NCI-H2196 treated with DMSO at 0.1 percent for 48 hours (cell line): ENCODE measurements at regions not wholly inside any gene's neighbourhood (a gene's known extent, or its start where the extent isn't known, plus 50 kb on each side); places are given as distances from the start of the nearest gene placed in this dataset.
"Not testable (repeated sequence)": the region's sequence is repeated elsewhere in the genome, so short reads cannot be mapped to it uniquely, and the experiment has no call there.

ENCODE experiments used
- DNase-seq: peaks from one replicate; lab custom pipeline; 2025; ENCODE audit not compliant: unreplicated experiment; lab: John Stamatoyannopoulos, UW

DNA sequence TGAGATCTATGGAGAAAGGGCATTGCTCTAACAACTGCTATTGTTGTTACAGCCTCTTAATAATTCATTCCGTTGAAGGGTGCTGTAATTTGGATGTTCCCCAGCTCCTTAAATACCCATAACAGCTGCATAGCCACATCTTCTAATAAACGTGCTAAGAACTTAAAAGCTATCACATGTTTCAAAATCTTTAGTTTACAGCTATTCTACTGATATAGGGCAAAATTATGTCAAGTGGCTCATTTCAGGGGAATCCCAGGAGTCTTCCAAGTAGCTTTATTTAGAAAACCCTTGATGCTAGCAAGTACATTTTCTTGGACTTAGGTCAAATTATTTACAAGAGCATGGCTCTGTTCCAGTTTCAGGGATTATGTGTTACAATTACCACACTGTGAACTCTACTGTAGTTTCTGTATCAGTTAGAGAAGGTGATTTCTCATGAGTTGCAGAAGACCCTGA lies 990.4 kb upstream of the ACO1 start:
- peak; percentile 2 for DNase-seq

DNA sequence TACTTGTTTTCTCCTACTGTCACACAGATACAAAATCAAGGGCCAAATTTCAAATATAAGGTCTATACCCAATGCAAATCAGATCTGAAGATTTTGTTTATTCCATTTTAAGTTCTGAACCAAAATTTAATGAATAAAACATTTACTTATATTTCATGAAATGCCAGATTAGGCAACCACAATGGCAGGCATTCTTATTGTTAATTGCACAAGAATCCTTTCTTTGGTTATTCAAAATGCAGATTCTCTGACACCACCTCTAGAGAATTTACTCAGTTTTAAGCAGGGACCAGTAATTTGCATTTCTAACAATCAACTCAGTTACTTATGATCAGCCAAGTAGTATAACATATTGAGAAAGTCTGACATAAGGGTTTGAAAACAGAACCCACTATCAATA lies 972.4 kb upstream of the ACO1 start:
- no peak for DNase-seq

DNA sequence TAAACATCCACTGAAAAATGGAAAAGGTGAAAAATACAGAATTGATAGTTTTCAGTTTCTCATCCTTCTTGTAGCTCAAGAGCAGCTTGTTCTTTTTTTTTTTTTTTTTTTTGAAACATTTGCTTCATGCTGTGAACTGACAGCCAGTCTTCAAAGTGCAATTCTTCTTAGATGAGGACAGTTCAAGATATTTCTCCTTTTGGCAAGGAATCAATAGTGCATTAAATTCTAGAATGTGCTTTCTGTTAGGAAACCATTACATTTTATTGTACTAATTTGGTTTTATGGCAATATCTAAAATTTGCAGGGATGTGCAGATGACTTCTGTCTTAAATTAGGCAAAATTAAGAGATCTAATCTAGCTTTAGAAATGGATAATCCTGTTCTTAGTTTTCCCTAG lies 969.3 kb upstream of the ACO1 start:
- no peak for DNase-seq

DNA sequence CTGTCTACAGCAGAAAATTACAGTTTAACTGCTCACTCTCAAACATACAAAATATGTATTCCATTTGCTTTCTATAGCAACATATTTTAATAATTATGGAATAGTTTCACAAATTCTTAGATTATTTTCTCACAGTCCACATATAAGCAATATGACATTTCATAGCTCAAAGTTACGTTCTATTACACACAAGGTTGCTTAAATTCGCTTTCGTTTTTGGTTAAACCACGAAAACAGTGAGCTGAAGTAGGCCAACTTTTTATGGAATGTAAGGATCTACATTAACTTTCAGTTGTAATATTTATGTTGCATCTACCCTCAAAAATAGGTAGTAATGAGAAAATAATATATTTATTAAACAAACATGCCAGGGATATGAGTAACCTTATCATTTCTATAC lies 966.0 kb upstream of the ACO1 start:
- DNase-seq, result no peak

DNA sequence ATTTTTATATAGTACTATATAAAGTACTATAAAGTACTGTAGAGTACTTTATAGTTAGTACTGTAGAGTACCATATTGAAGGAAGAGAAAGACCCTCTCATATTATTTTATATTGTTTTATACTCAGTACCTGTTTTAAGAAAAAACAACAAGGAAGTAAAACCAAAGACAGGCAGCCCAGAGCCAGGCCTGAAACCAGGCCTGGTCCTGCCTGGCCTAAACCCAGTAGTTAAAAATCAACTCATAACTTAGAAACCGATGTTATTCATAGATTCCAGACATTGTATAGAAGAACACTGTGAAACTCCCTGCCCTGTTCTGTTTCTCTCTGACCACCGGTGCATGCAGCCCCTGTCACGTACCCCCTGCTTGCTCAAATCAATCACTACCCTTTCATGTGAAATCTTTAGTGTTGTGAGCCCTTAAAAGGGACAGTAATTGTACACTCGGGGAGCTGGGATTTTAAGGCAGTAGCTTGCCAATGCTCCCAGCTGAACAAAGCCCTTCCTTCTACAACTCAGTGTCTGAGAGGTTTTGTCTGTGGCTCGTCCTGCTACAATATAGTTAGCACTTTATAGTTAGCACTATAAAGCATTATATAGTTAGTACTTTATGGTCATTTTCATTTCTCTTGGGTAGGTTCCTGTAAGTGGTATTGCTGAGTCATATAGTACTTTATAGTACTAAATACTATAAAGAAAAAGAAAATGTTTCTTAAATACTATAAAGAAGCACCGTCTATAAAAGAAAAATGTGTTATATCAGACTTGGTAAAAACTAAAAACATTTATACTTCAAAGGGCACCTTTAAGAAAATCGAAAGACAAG lies 940.6 kb upstream of the ACO1 start:
- not testable (repeated sequence) for DNase-seq

DNA sequence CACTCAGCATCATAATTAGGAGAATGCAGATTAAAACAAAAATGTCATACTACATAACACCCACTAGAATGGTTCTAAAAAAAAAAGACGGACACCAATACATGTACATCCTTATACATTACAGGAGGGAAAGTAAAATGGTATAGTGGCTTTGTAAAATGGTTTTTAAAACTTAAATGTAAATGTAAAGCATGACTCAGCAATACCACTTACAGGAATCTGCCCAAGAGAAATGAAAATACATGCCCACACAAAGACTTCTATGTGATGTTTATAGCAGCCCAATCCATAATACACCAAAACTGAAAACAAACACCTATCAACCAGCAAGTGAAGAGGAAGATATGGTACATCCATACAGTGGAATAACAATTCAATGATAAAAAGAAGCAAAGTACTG lies 939.1 kb upstream of the ACO1 start:
- no peak for DNase-seq

DNA sequence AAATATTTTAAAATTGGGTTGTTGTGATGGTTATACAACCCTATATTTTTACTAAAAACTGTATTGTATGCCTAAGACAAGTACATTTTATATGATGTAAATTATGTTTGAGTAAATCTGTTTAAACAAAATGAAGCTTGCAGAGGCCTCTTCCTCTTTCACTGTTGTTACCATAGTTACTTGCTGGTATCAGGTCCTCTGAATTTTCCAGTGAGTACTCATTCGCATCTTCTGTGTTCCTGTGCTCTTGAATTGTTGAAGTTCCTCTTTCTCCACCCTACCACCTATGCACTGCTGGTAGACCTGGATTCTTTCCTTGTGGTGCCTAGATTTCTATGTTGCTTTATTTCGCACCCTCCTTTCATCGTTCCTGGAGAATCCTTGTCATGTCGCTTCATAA lies 938.5 kb upstream of the ACO1 start:
- DNase-seq, result no peak

DNA sequence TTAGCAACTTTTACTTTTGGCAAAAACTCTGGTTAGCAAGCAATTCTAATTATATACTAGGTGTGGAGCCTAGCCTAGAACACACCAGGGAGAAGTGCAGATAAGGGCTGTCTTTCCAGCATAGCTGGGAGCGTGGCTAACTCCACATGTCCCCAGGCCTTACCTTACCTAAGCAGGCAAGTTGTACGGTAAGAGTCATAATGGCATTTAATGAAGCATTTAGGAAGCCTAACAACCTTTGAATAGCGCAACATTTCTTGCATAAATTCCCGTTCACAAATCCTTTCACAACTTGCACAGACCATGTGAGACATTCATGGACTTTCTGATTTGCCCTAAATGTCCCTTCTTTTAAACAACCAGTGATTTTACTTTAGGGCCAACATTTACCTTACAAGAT lies 917.4 kb upstream of the ACO1 start:
- DNase-seq, result no peak

DNA sequence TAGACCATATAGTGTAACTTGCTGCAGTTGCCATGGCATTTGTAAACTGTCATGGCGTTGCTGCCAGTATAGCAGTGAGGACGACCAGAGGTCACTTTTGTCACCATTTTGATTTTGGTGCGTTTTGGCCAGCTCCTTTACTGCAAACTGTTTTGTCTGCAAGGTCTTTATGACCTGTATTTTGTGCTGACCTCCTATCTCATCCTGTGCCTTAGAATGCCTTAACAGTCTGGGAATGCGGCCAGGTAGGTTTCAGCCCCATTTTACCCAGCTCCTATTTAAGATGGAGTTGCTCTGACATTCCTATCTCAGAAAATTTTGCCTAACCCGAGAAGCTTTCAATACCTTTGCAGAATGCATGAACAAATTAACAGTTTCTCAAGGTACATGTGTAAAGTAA lies 914.4 kb upstream of the ACO1 start:
- DNase-seq, result no peak

DNA sequence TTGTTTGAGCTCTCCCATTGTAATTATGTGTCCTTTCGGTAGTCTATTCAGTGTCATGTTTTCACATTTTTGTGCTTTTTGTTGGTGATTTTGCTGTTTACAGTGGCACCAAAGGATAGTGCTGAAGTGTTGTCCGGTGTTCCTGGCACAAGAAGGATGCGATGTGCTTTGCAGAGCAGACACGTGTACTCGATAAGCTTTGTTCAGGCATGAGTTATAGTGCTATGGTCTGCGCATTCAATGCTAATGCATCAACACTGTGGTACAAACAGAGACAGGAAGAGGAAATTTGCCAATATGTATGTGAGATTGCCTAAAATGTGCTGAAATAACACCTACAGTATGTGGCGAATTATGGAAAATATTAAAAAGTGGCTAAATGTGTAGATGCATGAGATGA lies 913.4 kb upstream of the ACO1 start:
- no peak for DNase-seq

DNA sequence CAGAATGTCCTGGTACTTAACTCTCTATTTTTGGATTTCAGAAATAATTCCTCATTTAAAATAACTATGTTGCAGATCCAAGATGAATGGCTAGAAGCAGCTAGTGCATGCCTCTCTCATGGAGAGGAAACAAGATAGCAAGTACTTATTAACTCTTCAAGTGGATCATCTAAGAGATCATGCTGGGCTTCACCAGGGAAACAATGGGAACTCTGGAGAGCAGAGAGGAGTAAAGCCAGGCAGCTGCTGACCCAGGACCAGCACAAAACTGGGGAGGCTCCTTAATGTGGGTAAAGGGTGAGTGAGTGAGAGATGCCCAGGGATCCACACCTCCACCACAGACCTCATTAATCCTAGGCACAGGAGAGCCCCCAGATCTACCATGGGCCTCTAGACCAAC lies 897.8 kb upstream of the ACO1 start:
- DNase-seq, result no peak

DNA sequence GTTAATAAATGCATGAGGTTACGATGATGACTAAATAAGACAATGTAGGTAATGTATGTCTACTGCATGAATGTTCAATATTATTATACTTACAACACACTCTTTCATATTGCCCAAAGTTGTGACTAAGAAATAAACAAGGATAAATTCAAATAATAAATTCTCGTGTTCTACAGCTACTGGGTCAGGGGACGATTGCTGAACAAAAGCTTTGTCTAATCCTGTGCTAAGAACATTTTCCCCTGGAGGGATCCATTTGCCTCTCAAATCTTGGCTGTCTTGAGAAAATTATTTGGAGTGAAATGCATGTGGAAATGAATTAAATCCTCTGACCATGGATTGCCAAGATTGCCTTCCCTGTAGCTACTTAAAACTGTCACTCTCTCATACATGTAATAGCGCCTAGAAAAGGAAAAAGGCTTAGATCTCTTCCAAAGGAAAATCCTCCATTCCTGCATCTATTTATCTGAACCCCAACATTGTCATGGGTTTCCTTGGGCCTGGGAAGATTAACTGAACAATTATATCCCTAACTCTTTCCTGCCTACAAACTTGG lies 893.8 kb upstream of the ACO1 start:
- no peak for DNase-seq

DNA sequence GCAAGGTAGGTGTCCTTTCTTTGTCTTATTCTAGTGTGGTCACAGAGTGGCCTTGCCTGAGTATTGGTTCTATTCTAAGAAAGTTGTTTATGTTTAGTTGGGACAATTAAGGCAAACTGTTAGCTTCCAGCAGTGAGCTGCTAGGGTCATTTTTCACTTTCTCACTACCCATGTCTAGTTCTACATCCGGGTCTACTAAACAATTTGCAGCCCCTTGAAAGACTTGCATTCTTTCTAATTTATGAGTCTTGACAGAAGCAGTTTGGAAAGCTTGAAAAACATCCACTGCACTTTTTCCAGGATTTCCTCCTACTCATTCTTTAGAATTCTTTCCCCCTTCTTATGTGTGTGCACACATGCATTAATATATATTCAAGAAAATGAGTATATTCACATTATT lies 892.2 kb upstream of the ACO1 start:
- no peak for DNase-seq

DNA sequence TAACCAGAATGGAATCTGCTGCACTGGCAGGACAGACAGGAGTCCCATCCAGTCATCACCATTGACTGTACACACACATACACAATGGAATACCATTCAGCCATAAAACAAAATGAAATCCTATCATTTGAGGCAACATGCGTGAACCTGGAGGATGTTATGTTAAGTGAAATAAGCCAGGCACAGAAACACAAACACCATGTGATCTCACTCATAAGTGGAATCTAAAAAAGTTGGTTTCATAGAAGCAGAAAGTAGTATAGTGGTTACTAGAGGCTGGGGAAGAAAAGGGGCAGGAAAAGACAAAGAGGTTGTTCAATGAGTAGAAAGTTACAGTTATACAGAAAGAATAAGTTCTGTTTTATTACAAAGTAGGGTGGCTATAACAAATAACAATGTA lies 884.0 kb upstream of the ACO1 start:
- no peak for DNase-seq

DNA sequence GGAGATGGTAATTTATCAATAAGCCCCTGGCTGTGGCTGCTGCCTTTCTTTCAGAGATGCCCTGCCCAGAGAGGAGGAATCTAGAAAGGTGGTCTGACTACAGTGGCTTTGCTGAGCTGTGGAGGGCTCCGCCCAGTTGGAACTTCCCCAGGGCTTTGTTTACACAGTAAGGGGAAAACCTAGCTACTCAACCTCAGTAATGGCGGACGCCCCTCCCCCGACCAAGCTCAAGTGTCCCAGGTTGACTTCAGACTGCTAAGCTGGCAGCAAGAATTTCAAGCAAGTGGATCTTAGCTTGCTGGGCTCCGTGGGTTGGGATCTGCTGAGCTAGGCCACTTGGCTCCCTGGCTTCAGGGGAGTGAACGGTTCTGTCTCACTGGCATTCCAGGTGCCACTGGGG lies 865.4 kb upstream of the ACO1 start:
- DNase-seq, result no peak

DNA sequence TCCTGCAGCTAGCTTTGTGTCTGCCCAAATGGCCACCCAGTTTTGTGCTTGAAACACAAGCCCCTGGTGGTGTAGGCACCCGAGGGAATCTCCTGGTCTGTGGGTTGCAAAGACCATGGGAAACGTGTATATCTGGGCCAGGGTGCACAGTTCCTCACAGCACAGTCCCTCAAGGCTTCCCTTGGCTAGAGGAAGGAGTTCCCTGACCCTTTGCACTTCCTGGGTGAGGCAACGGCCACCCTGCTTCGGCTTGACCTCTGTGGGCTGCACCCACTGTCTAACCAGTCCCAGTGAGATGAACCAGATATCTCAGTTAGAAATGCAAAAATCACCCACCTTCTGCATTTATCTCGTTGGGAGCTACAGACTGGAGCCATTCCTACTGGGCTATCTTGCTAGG lies 865.0 kb upstream of the ACO1 start:
- no peak for DNase-seq

DNA sequence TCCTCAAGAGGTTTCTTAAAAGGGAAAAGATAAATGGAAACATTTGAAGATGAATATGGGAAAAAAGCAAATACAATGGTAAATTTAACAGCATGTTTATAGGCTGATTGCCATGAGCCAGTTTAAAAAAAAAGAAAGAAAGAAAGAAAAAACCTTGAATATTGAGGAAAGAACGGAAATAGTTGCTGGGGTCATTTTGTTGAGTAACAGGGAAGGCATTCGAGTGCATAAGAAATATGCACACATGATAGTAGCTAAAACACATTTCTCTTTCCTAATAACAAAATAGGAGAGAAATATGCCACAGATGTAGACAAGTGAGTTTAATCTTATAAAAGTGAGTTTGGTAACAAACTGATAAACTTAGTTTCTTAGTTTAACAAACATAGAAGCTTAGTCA lies 864.6 kb upstream of the ACO1 start:
- no peak for DNase-seq

DNA sequence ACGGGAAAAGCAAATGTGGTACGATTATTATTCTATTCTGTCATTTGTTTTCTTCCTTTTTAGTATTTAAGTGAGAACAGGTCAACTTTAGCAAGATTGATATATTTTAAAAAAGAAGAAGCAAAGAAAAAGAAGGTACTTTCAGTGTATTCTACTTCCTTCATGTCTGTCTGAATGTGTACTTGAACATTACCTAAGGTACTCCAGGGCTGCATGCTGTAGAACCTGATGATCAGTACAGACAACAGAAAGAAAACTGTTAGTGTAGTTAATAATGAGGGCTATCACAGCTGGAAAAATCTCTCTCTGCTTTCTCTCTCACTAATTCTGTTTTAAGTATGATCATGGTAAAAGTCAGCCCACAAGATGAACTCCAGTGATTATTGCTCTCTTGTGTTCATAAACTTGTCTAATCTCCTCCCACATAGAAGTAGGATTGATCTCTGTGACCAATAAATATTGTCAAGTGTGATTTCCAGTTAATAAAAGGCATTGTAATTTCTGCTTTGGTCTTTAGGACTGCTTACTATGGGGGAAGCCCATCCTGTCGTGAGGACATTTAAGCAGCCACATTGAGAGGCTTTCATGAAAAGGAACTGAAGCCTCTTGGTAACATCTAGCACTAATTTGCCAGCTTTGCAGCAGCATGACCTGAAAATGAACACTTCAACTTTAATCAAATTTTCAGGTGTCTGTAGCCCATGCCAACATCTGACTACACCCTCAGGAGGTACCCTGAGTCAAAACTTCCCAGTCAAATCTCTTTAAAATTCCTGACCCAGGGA lies 864.0 kb upstream of the ACO1 start:
- DNase-seq, result no peak

DNA sequence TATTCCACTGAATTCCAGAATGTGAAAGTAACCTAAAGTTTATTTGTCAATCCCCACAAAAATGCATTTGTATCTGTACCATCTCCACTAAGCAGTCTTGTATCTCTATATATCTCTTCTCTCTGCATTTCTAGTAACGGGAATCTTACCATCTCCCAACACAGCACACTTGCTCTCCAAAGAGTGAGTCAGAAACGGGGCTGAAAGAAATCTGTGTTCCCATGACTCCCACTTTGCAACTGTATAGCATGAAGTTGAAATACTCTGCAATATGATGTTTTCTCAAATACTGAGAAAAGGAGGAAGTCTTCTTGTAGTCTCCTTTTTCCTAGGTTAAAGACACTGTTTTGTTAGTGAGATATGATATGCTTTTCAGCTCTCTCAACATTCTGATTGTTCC lies 848.8 kb upstream of the ACO1 start:
- no peak for DNase-seq

DNA sequence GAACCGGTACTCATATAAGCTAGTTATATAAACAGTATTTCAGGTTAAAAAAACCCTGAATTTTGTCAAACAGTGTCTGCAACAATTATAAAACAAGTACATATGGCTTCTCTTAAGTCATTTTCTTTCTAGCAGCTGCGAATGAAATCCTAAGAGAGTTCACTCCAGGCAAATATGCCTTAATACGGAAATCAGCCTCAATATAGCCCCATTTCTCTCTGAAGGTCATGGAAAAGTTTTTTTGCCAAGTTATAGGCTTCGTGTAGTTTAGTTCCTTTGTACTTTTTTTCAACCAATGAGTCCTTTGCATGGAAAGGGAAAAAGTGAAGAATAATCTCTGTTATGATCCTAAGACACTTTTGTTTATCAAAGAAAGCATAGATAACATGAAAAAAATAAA lies 848.0 kb upstream of the ACO1 start:
- DNase-seq, result no peak

DNA sequence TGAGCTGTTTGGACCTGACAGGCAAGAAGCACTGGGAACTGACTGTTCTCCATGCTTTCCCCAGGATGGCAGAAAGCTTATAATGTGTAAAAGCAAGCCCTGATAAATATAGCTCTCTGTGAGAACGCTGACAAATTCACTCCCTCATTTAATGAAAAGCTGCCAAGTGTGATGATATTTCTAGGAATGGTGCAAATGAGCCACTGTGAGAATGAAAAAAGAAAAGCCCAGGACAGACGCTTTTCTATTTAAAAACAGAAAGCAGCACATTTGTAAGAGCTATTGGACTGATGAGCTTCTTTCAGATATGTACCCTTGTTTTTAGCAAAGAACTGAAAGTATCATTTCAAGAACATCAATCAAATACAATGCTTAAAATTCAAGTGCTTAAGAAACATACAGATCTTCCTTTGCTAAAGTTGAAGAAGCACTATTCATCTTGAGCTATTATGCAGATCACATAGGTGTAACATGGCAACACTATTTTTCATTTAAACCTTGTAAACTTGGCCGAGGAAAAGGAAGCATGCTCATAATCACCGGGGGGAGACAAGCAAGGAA lies 842.6 kb upstream of the ACO1 start:
- no peak for DNase-seq
